ENCODE measurements at regions not wholly inside any gene's neighbourhood (a gene's known extent, or its start where the extent isn't known, plus 50 kb on each side); places are given as distances from the start of the nearest gene placed in this dataset.

DNA sequence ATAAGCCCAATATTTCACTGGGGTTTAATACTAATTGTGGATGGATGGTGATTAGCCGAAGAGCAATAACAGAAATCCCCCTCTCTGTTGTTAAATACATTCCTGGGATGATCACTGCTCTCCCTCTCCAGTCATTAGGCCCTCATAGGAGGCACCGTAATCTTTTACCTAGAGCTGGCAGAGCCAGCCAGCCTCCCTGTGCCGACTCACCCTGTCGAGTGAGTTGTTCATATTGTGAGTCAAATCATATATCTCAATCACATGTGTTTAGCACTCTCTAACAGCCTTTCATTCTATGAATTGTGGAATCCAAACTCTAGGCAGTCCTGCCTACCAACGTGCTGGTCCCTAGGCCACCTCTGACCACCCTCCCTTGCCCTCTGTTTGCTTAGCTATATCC lies 771.0 kb downstream of the IRX1 start:
- no peaks in the 10 kb centered on the region for H3K27me3 ChIP-seq (ENCODE audit: insufficient read depth, low read length)
- no peaks in the 10 kb centered on the region for H3K36me3 Mint-ChIP-seq (ENCODE audit: low read depth, unreplicated experiment)
- FAIRE-seq (no peak), DNase-seq (ENCODE audit: low read depth) (no peak)
- no peak overlapping the region for H3K27ac ChIP-seq (ENCODE audit: low read depth, low read length)
- peaks cover 3% of the 10 kb centered on the region for H3K9me3 ChIP-seq (ENCODE audit: insufficient read depth, low read depth, low read length)
- H3K27me3 Mint-ChIP-seq (ENCODE audit: low read depth, unreplicated experiment): peaks cover 7% of the 10 kb centered on the region
- no peak overlapping the region for H3K4me2 ChIP-seq (ENCODE audit: low read length)
- H3K4me1 Mint-ChIP-seq (ENCODE audit: low read depth, unreplicated experiment): peaks cover 12% of the 10 kb centered on the region
- no peak overlapping the region for H3K4me3 Mint-ChIP-seq (ENCODE audit: unreplicated experiment)
- no peaks in the 10 kb centered on the region for H3K4me1 ChIP-seq (ENCODE audit: insufficient read depth, low read length)
- no peak for TF ChIP-seq EZH2 (IDR thresholded peaks at IDR 0.05; ENCODE audit: insufficient read depth, low read length)
- TF ChIP-seq, protein P1, sequence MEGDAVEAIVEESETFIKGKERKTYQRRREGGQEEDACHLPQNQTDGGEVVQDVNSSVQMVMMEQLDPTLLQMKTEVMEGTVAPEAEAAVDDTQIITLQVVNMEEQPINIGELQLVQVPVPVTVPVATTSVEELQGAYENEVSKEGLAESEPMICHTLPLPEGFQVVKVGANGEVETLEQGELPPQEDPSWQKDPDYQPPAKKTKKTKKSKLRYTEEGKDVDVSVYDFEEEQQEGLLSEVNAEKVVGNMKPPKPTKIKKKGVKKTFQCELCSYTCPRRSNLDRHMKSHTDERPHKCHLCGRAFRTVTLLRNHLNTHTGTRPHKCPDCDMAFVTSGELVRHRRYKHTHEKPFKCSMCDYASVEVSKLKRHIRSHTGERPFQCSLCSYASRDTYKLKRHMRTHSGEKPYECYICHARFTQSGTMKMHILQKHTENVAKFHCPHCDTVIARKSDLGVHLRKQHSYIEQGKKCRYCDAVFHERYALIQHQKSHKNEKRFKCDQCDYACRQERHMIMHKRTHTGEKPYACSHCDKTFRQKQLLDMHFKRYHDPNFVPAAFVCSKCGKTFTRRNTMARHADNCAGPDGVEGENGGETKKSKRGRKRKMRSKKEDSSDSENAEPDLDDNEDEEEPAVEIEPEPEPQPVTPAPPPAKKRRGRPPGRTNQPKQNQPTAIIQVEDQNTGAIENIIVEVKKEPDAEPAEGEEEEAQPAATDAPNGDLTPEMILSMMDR (IDR thresholded peaks at IDR 0.05; ENCODE audit: insufficient read depth, low read depth, low read length): no peak
- no peak overlapping the region for H2AFZ ChIP-seq (ENCODE audit: low read depth, low read length)
- H3K27ac Mint-ChIP-seq (ENCODE audit: unreplicated experiment): no peak overlapping the region
- H3K79me2 ChIP-seq (ENCODE audit: insufficient read depth, low read length): no peaks in the 10 kb centered on the region
- H4K20me1 ChIP-seq (ENCODE audit: insufficient read depth, low read length): no peaks in the 10 kb centered on the region
- H3K4me3 ChIP-seq (ENCODE audit: insufficient read depth, low read depth, low read length): no peak overlapping the region
- H3K36me3 ChIP-seq (ENCODE audit: insufficient read depth, low read length): no peaks in the 10 kb centered on the region
- no peaks in the 10 kb centered on the region for H3K9me3 Mint-ChIP-seq (ENCODE audit: unreplicated experiment)
- H3K9ac ChIP-seq (ENCODE audit: low read length): no peak overlapping the region

DNA sequence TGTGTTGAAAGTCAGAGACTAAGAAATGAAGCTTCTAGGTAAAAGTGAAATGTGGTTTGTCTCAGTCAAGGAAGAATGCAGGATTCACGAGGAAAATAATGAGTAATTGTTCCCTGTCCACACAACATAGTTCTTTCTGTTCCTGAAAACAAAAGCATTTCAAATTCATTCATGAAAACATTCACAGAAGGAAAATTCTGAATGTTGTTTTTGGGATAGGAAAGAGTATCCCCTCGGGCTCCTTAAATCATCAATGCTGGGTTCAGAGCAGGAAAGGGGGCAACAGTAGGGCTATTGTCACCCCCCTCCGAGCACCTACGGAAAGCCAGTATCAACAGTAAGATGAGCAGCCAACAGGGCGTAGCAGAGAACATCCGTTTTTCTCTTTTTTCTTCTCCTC lies 769.9 kb upstream of the ADAMTS16 start:
- no peaks in the 10 kb centered on the region for H3K9me3 Mint-ChIP-seq (ENCODE audit: unreplicated experiment)
- H3K4me1 ChIP-seq (ENCODE audit: insufficient read depth, low read length): no peaks in the 10 kb centered on the region
- peaks cover 7% of the 10 kb centered on the region for H3K27me3 Mint-ChIP-seq (ENCODE audit: low read depth, unreplicated experiment)
- H4K20me1 ChIP-seq (ENCODE audit: insufficient read depth, low read length): no peaks in the 10 kb centered on the region
- no peak overlapping the region for H3K27ac Mint-ChIP-seq (ENCODE audit: unreplicated experiment)
- no peaks in the 10 kb centered on the region for H3K36me3 ChIP-seq (ENCODE audit: insufficient read depth, low read length)
- no peak overlapping the region for H3K4me3 ChIP-seq (ENCODE audit: insufficient read depth, low read depth, low read length)
- H3K4me1 Mint-ChIP-seq (ENCODE audit: low read depth, unreplicated experiment): peaks cover 24% of the 10 kb centered on the region
- DNase-seq (ENCODE audit: low read depth) (no peak), FAIRE-seq (no peak)
- H3K36me3 Mint-ChIP-seq (ENCODE audit: low read depth, unreplicated experiment): no peaks in the 10 kb centered on the region
- no peak overlapping the region for H3K4me2 ChIP-seq (ENCODE audit: low read length)
- H3K9me3 ChIP-seq (ENCODE audit: insufficient read depth, low read depth, low read length): peaks cover 3% of the 10 kb centered on the region
- TF ChIP-seq, protein P1 (IDR thresholded peaks at IDR 0.05; ENCODE audit: insufficient read depth, low read depth, low read length): no peak
- TF ChIP-seq EZH2 (IDR thresholded peaks at IDR 0.05; ENCODE audit: insufficient read depth, low read length): no peak
- no peaks in the 10 kb centered on the region for H3K27me3 ChIP-seq (ENCODE audit: insufficient read depth, low read length)
- H3K4me3 Mint-ChIP-seq (ENCODE audit: unreplicated experiment): no peak overlapping the region
- no peak overlapping the region for H2AFZ ChIP-seq (ENCODE audit: low read depth, low read length)
- no peak overlapping the region for H3K27ac ChIP-seq (ENCODE audit: low read depth, low read length)
- no peak overlapping the region for H3K9ac ChIP-seq (ENCODE audit: low read length)
- H3K79me2 ChIP-seq (ENCODE audit: insufficient read depth, low read length): no peaks in the 10 kb centered on the region

DNA sequence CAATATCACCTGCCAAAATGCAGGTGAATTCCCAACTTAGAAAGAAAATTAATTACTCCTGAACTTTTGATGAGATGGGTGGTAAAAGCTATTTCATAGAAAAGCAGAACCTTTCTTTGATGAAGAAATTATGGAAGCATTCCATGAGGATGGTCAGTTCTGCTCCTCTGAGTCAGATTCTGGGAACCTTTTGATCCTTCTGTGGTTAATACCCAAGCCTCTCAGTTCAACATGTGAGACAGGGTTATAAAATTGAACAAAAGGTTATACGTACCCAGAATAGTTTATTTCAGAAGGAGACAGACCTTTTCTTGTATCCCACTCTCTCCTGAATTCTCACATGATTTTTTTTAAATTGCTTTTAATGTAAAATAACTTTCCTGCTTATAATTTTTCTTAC lies 767.6 kb upstream of the ADAMTS16 start:
- no peak for FAIRE-seq
- H3K4me1 ChIP-seq (ENCODE audit: insufficient read depth, low read length): no peaks in the 10 kb centered on the region
- H3K4me3 Mint-ChIP-seq (ENCODE audit: unreplicated experiment): no peak overlapping the region
- peaks cover 4% of the 10 kb centered on the region for H3K9me3 Mint-ChIP-seq (ENCODE audit: unreplicated experiment)
- H3K4me1 Mint-ChIP-seq (ENCODE audit: low read depth, unreplicated experiment): peaks cover 30% of the 10 kb centered on the region
- no peak overlapping the region for H3K27ac ChIP-seq (ENCODE audit: low read depth, low read length)
- no peak overlapping the region for H3K9ac ChIP-seq (ENCODE audit: low read length)
- no peak for DNase-seq (ENCODE audit: low read depth)
- H3K27me3 Mint-ChIP-seq (ENCODE audit: low read depth, unreplicated experiment): peaks cover 7% of the 10 kb centered on the region
- peaks cover 3% of the 10 kb centered on the region for H3K9me3 ChIP-seq (ENCODE audit: insufficient read depth, low read depth, low read length)
- no peak for TF ChIP-seq EZH2 (IDR thresholded peaks at IDR 0.05; ENCODE audit: insufficient read depth, low read length)
- TF ChIP-seq, protein P1 (IDR thresholded peaks at IDR 0.05; ENCODE audit: insufficient read depth, low read depth, low read length): no peak
- H3K79me2 ChIP-seq (ENCODE audit: insufficient read depth, low read length): no peaks in the 10 kb centered on the region
- H3K27me3 ChIP-seq (ENCODE audit: insufficient read depth, low read length): no peaks in the 10 kb centered on the region
- H3K36me3 Mint-ChIP-seq (ENCODE audit: low read depth, unreplicated experiment): no peaks in the 10 kb centered on the region
- peak overlapping the region; percentile 4 for H3K27ac Mint-ChIP-seq (ENCODE audit: unreplicated experiment)
- H3K4me2 ChIP-seq (ENCODE audit: low read length): no peak overlapping the region
- no peaks in the 10 kb centered on the region for H3K36me3 ChIP-seq (ENCODE audit: insufficient read depth, low read length)
- H4K20me1 ChIP-seq (ENCODE audit: insufficient read depth, low read length): no peaks in the 10 kb centered on the region
- H2AFZ ChIP-seq (ENCODE audit: low read depth, low read length): no peak overlapping the region
- no peak overlapping the region for H3K4me3 ChIP-seq (ENCODE audit: insufficient read depth, low read depth, low read length)
